ENCODE measurements at regions not wholly inside any gene's neighbourhood (a gene's known extent, or its start where the extent isn't known, plus 50 kb on each side); places are given as distances from the start of the nearest gene placed in this dataset.

- no peak for TF ChIP-seq CTCF (optimal IDR thresholded peaks at IDR 0.05 in 1 of 3, IDR thresholded peaks at IDR 0.05 in 1 of 3, conservative IDR thresholded peaks at IDR 0.05 in 1 of 3; ENCODE audit: extremely low read depth in 1 of 3, insufficient read depth in 2 of 3, low read length in 3 of 3)
- no peak for TF ChIP-seq EZH2 (IDR thresholded peaks at IDR 0.05; ENCODE audit: low read length)
Measured at GRCh38 chr11:26048271-26048670, 283.7 kb upstream of the ANO3 start.

Data from keratinocyte (primary cell).